ENCODE measurements at regions not wholly inside any gene's neighbourhood (a gene's known extent, or its start where the extent isn't known, plus 50 kb on each side); places are given as distances from the start of the nearest gene placed in this dataset.

DNA sequence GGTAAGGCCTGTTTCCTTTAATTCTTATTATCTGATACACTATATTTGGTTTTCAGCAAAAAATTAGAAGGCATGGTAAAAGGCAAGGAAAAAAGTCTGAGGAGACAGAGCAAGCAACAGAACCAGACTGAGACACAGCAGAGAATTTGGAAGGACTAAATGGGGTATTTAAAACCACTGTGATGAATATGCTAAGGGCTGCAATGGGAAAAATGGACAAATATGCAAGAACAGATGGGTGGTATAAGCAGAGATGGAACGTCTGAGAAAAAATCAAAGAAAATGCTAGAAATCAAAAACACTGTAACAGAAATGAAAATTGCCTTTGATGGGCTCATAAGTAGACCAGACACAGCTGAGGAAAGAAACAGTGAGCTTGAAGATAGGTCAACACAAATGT, 50.8 kb upstream of the NSMCE3 start:
- no peak for DNase-seq (ENCODE audit: low read depth)
- no peak overlapping the region for H3K4me3 ChIP-seq (ENCODE audit: low read length)
- TF ChIP-seq, protein P1, sequence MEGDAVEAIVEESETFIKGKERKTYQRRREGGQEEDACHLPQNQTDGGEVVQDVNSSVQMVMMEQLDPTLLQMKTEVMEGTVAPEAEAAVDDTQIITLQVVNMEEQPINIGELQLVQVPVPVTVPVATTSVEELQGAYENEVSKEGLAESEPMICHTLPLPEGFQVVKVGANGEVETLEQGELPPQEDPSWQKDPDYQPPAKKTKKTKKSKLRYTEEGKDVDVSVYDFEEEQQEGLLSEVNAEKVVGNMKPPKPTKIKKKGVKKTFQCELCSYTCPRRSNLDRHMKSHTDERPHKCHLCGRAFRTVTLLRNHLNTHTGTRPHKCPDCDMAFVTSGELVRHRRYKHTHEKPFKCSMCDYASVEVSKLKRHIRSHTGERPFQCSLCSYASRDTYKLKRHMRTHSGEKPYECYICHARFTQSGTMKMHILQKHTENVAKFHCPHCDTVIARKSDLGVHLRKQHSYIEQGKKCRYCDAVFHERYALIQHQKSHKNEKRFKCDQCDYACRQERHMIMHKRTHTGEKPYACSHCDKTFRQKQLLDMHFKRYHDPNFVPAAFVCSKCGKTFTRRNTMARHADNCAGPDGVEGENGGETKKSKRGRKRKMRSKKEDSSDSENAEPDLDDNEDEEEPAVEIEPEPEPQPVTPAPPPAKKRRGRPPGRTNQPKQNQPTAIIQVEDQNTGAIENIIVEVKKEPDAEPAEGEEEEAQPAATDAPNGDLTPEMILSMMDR (conservative IDR thresholded peaks at IDR 0.05; ENCODE audit: low read length): no peak

DNA sequence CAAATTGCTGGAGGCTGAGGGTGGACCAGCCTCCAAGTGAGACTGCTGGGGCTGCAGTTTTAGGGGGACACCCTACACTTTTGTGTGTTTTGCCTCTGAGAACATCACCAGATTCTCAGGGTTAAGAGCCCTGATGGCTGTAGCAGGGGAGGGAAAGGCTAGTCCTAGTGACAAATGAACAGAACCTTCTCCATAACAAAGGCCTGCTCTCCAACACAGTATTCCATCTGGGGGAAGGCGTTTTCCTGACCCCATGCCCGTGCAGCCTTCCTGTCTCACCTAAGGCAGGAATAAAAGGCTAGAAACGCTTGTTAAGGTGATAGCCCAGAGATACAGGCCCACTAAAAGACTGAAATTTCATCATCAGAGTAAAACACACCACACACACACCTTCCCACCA, 50.2 kb upstream of the NSMCE3 start:
- no peak for DNase-seq (ENCODE audit: low read depth)
- no peak overlapping the region for H3K4me3 ChIP-seq (ENCODE audit: low read length)
- TF ChIP-seq, protein P1 (conservative IDR thresholded peaks at IDR 0.05; ENCODE audit: low read length): no peak

Data from AG10803 (cell line).